HuH-7 (cell line): ENCODE measurements at regions not wholly inside any gene's neighbourhood (a gene's known extent, or its start where the extent isn't known, plus 50 kb on each side); places are given as distances from the start of the nearest gene placed in this dataset.

Experiments used
- DNase-seq: peaks from one replicate; pipeline ENCODE4 v3.0.0; 2011; ENCODE audit warnings: low spot score

- DNase-seq = peak; percentile 26
Observed at GRCh38 chr18:68623342-68623741, 91.6 kb downstream of the TMX3 start.

GRCh38 chr18:68611311-68611710, 103.6 kb downstream of the TMX3 start:
- DNase-seq = no peak

DNA sequence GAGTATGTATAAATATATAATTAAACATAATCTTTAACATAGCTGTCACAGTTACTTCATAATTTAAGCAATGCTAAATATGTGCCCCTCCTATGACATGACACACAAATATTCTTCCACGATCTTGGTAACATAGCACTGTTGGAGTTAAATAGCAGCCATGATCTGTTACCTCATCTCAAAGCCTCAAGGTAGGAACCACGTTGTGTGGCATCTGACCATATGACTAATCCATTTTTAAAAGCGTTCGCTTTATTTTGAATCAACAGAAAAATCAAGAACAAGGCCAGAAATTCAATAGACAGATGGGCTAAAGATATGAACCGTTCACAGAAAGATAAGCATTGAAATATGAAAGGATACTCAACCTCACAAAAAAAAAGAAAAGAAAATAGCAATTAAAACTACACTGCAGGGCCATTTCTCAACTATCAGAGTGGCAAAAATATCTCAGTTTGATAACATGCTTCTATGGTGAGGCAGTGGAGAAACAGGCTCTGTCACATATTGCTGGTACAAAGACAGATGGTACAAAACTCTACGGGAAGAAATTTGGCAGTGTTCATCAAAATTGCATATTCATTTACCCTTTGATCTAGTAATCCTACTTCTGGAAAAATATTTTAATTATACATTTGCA, 105.9 kb downstream of the TMX3 start:
- no peak for DNase-seq

GRCh38 chr18:68607852-68608251, 107.1 kb downstream of the TMX3 start:
- DNase-seq = no peak

GRCh38 chr18:68604256-68604655, 110.7 kb downstream of the TMX3 start:
- DNase-seq = no peak

DNA sequence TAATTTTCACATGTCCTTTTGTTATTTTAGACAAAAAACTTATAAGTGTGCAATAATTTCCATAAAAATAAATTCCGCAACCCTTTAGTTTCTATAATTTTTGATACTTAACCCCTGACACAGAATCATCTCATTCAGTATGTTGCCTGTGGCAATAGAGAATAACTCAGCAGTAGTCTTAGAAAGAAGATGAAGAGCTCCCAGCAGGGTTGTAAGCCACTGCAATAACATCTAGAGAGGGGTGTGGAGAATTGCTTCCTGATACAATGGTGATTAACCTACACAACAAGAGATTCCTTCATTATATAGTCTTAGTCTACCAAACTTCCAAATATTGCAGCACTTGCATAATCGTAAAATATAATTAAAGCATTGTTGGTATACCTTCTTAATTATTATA, 118.9 kb downstream of the TMX3 start:
- DNase-seq = no peak

DNA sequence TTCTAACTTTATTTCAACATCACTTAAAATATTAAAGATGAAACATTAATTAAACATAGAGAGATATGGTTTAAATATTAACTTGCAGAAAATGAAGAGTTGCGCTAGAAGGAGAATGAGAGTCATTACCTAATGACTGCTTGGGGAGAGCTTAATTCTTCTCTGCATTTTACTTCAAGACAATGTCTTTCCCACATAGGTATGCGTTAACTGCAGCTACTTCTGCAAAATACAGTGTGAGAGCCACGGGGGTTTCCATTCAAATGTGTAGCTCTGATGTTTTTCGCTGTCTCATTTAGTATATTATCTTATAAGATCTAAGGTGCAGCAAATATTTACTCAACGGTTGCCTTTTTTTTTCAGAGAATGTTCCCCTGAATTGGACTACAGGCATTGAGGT, 126.7 kb downstream of the TMX3 start:
- DNase-seq = no peak

- no peak for DNase-seq
Observed at GRCh38 chr18:68583685-68584084, 131.2 kb downstream of the TMX3 start.

DNA sequence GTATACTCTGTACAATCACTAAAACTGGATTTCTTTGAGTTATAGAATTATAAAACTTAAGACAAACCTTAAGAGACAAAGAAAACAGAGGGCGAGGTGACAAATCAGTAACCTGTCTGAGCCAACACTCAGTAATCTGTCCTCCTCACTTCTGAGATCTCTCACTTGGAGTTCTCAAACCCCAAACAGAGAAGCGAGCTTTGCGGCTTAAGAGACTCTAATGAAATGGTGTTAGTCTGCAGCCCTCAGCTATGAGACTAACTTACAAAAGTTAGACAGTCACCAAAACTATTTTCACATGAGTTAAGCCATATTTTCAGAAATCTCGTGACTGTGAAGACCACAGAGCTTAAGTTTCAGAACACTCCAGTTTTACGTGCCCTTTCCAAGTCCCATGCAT, 140.6 kb downstream of the TMX3 start:
- no peak for DNase-seq

- no peak for DNase-seq
Observed at GRCh38 chr18:68569936-68570335, 145.0 kb downstream of the TMX3 start.

GRCh38 chr18:68568364-68569155, 146.3 kb downstream of the TMX3 start:
- no peak for DNase-seq

- no peak for DNase-seq
Observed at GRCh38 chr18:68566991-68567390, 147.9 kb downstream of the TMX3 start.

DNA sequence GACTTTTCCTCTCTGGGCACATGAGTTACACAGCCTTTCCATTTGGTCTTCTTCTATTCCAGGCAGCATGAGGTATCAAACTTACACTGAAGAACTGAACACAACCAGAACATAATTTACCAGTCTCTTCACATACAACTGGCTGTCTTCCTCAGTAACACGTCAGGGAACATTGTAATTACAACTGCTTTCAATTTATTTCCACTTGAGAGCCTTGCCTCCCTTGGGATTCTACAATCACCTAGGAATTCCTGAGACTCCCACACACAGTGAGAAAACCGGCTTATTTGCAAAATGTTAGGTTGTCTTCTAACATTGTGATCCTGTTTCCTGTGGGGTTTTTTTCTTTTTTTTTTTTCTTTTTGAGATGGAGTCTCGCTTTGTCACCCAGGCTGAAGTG, 149.9 kb downstream of the TMX3 start:
- no peak for DNase-seq

GRCh38 chr18:68564351-68564750, 150.6 kb downstream of the TMX3 start:
- DNase-seq = no peak

- no peak for DNase-seq
Observed at GRCh38 chr18:68560128-68560527, 154.8 kb downstream of the TMX3 start.

DNA sequence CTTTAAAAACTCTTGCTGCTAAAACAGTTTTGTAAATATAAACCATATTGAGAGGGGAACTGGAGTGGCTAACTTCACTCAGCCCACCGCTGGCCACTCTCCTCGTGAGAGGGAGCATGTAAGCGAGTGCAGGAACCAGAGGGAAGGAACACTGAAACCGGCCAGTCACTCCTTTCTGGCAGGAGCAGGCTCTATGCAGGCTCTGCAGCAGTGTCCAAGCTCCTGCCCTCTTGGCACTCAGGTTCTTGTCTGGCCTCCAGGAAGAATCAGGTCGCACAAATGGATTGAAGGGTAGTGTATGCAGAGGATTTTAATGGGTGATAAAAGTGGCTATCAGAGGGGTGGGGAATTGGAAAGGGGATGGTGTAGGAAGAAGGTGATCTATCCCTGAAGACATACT, 157.7 kb downstream of the TMX3 start:
- no peak for DNase-seq

DNA sequence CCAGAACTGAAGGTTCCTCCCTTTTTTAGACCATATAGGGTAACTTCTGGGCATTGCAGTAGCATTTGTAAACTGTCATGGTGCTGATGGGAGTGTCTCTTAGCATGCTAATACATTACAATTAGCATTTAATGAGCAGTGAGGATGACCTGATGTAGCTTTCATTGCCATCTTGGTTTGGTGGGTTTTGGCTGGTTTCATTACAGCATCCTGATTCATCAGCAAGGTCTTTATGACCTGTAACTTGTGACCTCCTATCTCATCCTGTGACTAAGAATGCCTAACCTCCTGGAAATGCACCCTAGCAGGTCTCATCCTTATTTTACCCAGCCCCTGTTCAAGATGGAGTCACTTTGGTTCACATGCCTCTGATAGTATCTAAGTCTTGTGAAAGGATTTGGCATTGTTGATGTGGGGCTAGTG, 159.0 kb downstream of the TMX3 start:
- no peak for DNase-seq

- DNase-seq = no peak
Observed at GRCh38 chr18:68548904-68549870, 165.7 kb downstream of the TMX3 start.

DNA sequence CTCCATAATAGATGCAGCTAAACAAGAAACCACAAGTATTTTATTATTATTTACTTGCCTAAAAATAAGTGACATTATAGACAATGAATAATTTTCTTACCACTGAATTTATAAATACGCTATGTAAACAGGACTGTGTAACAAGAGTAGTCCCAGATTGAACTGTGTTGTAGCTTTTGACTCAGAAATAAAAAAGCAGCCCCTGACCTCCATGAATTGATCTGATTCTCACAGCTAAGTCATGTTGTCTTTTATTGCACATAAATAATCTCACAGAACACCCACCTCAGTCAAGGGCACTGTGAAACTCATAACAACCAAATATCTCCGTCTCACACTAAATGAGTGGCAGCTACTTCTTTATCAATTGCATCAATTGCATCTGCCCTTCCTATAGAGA, 171.6 kb downstream of the TMX3 start:
- no peak for DNase-seq

DNA sequence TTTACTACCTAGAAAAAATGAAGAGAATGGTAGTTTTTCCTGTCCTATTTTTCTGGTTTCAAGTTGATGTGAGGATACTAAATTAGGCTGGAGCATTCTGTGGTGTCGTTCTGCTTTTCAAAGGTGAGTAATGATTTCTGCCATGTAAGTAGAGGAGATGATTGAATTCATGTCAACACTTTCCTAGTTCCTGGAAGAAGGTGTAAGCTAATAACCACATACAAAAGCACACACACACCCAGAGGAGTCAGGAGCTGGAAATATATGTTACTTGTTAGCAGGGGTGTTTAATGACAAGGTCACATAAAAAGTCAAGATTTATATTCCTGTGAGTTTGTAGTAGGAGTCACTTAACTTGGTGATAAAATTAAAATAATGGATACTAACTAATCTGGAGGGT, 172.1 kb downstream of the TMX3 start:
- DNase-seq = no peak

- no peak for DNase-seq
Observed at GRCh38 chr18:68533641-68534040, 181.3 kb downstream of the TMX3 start.

- DNase-seq = no peak
Observed at GRCh38 chr18:68532328-68532885, 182.5 kb downstream of the TMX3 start.
